WTC11 (cell line): ENCODE measurements at regions not wholly inside any gene's neighbourhood (a gene's known extent, or its start where the extent isn't known, plus 50 kb on each side); places are given as distances from the start of the nearest gene placed in this dataset.

ENCODE experiments used
- ATAC-seq: fragments of 200-7000 bp; cut with Tn5 transposase; 2 replicates; pipeline ENCODE4 v1.10.0; 2021; ENCODE audit warnings: mild to moderate bottlenecking, moderate library complexity
- CTCF ChIA-PET: fragments of 300-600 bp; sonication (Branson Sonifier 250); formaldehyde crosslinking; loops from one replicate; lab custom pipeline; 2021; ENCODE audit warnings: antibody characterized with exemption; lab: Charles Lee
- POLR2A ChIA-PET: fragments of 350-600 bp; sonication (Branson Sonifier 250); formaldehyde crosslinking; loops from one replicate; lab custom pipeline; 2021; ENCODE audit warnings: antibody characterized with exemption; lab: Charles Lee
- DNase-seq: peaks from one replicate; pipeline ENCODE4 v3.0.0; 2021; ENCODE audit warnings: low spot score
- H3K27ac Mint-ChIP-seq: 2 replicates; pipeline ENCODE4 v1.8.0; 2021; ENCODE audit warnings: mixed read lengths
- H3K27me3 Mint-ChIP-seq: 2 replicates; pipeline ENCODE4 v1.8.0; 2021; ENCODE audit warnings: low read depth, mild to moderate bottlenecking, moderate library complexity, mixed read lengths
- H3K36me3 Mint-ChIP-seq: 2 replicates; pipeline ENCODE4 v1.8.0; 2021; ENCODE audit warnings: mixed read lengths
- H3K4me1 Mint-ChIP-seq: 2 replicates; pipeline ENCODE4 v1.8.0; 2022; ENCODE audit warnings: mixed read lengths
- H3K4me3 Mint-ChIP-seq: 2 replicates; pipeline ENCODE4 v1.8.0; 2021; ENCODE audit warnings: mild to moderate bottlenecking, moderate library complexity, mixed read lengths
- H3K9me3 Mint-ChIP-seq: 2 replicates; pipeline ENCODE4 v1.8.0; 2021; ENCODE audit warnings: mixed read lengths
- AR ChIP-seq: fragments of 250-450 bp; sonication (Bioruptor Pico); IDR thresholded peaks from 2 replicates; pipeline ENCODE4 v1.9.0; 2021; ENCODE audit warnings: mild to moderate bottlenecking
- ATF1 ChIP-seq: sonication (generic); formaldehyde crosslinking; IDR thresholded peaks from 2 replicates; pipeline ENCODE4 v1.8.1; 2023; ENCODE audit warnings: mild to moderate bottlenecking, moderate library complexity, missing genetic modification reagents
- EMX1 ChIP-seq: fragments of 250-450 bp; sonication (Bioruptor Pico); IDR thresholded peaks from 2 replicates; pipeline ENCODE4 v1.8.0; 2021; ENCODE audit warnings: mild to moderate bottlenecking
- FOXP1 ChIP-seq: sonication (generic); formaldehyde crosslinking; IDR thresholded peaks from 2 replicates; pipeline ENCODE4 v1.8.0; 2022; ENCODE audit warnings: missing genetic modification reagents, mild to moderate bottlenecking, moderate library complexity, borderline replicate concordance
- GRHL2 ChIP-seq: fragments of 250-450 bp; sonication (Bioruptor Pico); IDR thresholded peaks from 2 replicates; pipeline ENCODE4 v1.8.0; 2022; ENCODE audit warnings: mild to moderate bottlenecking, moderate library complexity; ENCODE audit not compliant: insufficient replicate concordance, severe bottlenecking
- HMGA2 ChIP-seq: fragments of 250-450 bp; sonication (Bioruptor Pico); IDR thresholded peaks from 2 replicates; pipeline ENCODE4 v1.4.0; 2021; ENCODE audit warnings: mild to moderate bottlenecking, moderate library complexity
- MYBL2 ChIP-seq: sonication (generic); formaldehyde crosslinking; IDR thresholded peaks from 2 replicates; pipeline ENCODE4 v1.8.1; 2023; ENCODE audit warnings: mild to moderate bottlenecking, moderate library complexity, missing genetic modification reagents
- NR1H2 ChIP-seq: sonication (generic); formaldehyde crosslinking; IDR thresholded peaks from 2 replicates; pipeline ENCODE4 v1.9.0; 2021; ENCODE audit warnings: mild to moderate bottlenecking, moderate library complexity, missing genetic modification reagents
- RORB ChIP-seq: fragments of 250-450 bp; sonication (Bioruptor Pico); IDR thresholded peaks from 2 replicates; pipeline ENCODE4 v1.9.0; 2021; ENCODE audit warnings: mild to moderate bottlenecking
- TEAD4 ChIP-seq: sonication (generic); formaldehyde crosslinking; IDR thresholded peaks from 2 replicates; pipeline ENCODE4 v1.8.0; 2022; ENCODE audit warnings: mild to moderate bottlenecking, missing genetic modification reagents
- ZBTB43 ChIP-seq: sonication (generic); formaldehyde crosslinking; IDR thresholded peaks from 2 replicates; pipeline ENCODE4 v1.8.1; 2023; ENCODE audit warnings: mild to moderate bottlenecking, missing genetic modification reagents
- ZMAT4 ChIP-seq: fragments of 250-450 bp; sonication (Bioruptor Pico); IDR thresholded peaks from 2 replicates; pipeline ENCODE4 v1.9.0; 2021; ENCODE audit warnings: mild to moderate bottlenecking
- ZNF138 ChIP-seq: sonication (generic); formaldehyde crosslinking; conservative IDR thresholded peaks from 2 replicates; pipeline ENCODE4 v1.8.1; 2022; ENCODE audit warnings: mild to moderate bottlenecking, moderate library complexity, missing genetic modification reagents
- ZNF219 ChIP-seq: sonication (generic); formaldehyde crosslinking; IDR thresholded peaks from 2 replicates; pipeline ENCODE4 v1.8.0; 2023; ENCODE audit warnings: missing genetic modification reagents, mild to moderate bottlenecking, borderline replicate concordance
- ZNF232 ChIP-seq: sonication (generic); formaldehyde crosslinking; IDR thresholded peaks from 2 replicates; pipeline ENCODE4 v1.8.0; 2022; ENCODE audit warnings: mild to moderate bottlenecking, missing genetic modification reagents
- ZNF281 ChIP-seq: sonication (generic); formaldehyde crosslinking; IDR thresholded peaks from 2 replicates; pipeline ENCODE4 v1.8.0; 2023; ENCODE audit warnings: mild to moderate bottlenecking, missing genetic modification reagents
- ZNF317 ChIP-seq: sonication (generic); formaldehyde crosslinking; IDR thresholded peaks from 2 replicates; pipeline ENCODE4 v1.8.1; 2023; ENCODE audit warnings: low read depth, mild to moderate bottlenecking, moderate library complexity, missing genetic modification reagents, borderline replicate concordance
- ZNF671 ChIP-seq: fragments of 250-450 bp; sonication (Bioruptor Pico); IDR thresholded peaks from 2 replicates; pipeline ENCODE4 v1.8.0; 2021; ENCODE audit warnings: mild to moderate bottlenecking
- ZSCAN18 ChIP-seq: fragments of 250-450 bp; sonication (Bioruptor Pico); IDR thresholded peaks from 2 replicates; pipeline ENCODE4 v2.1.2; 2022; ENCODE audit warnings: mild to moderate bottlenecking, moderate library complexity
- TF ChIP-seq, protein P1 (sequence below): sonication (generic); formaldehyde crosslinking; IDR thresholded peaks from 2 replicates; pipeline ENCODE4 v1.8.0; 2022; ENCODE audit warnings: mild to moderate bottlenecking, missing genetic modification reagents
- TF ChIP-seq, protein P2 (sequence below): sonication (generic); formaldehyde crosslinking; conservative IDR thresholded peaks from 2 replicates; pipeline ENCODE4 v1.8.1; 2022; ENCODE audit warnings: mild to moderate bottlenecking, missing genetic modification reagents
- TF ChIP-seq, protein P3 (sequence below): sonication (generic); formaldehyde crosslinking; IDR thresholded peaks from 2 replicates; pipeline ENCODE4 v1.8.0; 2022; ENCODE audit warnings: mild to moderate bottlenecking, missing genetic modification reagents
- TF ChIP-seq, protein P4 (sequence below): sonication (generic); formaldehyde crosslinking; IDR thresholded peaks from 2 replicates; pipeline ENCODE4 v1.8.1; 2022; ENCODE audit warnings: low read depth, missing genetic modification reagents, borderline replicate concordance

DNA sequence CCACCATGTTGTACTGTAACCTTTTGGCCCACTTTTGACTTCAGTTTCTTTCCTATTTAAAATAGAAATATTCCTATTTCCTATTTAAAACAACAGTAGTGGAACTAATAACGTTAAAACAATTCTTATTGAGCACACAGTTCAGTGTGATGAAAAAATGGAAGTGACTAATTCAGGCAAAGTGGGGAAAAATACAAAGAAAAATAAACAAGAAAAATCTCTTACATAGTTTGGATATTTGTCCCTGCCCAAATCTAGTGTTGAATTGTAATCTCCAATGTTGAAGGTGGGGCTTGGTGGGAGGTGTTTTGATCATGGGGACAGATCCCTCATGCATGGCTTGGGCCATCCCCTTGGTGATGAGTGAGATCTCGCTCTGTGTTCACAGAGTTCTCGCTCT is 198.1 kb upstream of the CPHXL start (continued):
- TF ChIP-seq AR (CRISPR knock-in tag) (no peak), FOXP1 (CRISPR knock-in tag) (no peak), NR1H2 (CRISPR knock-in tag) (no peak), ZMAT4 (CRISPR knock-in tag) (no peak), TEAD4 (no peak)
- TF ChIP-seq, protein P1, sequence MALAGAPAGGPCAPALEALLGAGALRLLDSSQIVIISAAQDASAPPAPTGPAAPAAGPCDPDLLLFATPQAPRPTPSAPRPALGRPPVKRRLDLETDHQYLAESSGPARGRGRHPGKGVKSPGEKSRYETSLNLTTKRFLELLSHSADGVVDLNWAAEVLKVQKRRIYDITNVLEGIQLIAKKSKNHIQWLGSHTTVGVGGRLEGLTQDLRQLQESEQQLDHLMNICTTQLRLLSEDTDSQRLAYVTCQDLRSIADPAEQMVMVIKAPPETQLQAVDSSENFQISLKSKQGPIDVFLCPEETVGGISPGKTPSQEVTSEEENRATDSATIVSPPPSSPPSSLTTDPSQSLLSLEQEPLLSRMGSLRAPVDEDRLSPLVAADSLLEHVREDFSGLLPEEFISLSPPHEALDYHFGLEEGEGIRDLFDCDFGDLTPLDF, result no peak

- H3K4me1 Mint-ChIP-seq, result no peaks in the 10 kb centered on the region
- ATAC-seq, result peak; percentile 67
- TF ChIP-seq EMX1 (CRISPR knock-in tag) (no peak), HMGA2 (CRISPR knock-in tag) (no peak), ZNF232 (CRISPR knock-in tag) (no peak)
- TF ChIP-seq, all 79 proteins: peak for 0
- POLR2A ChIA-PET, result no interaction called here
- CTCF ChIA-PET, result no interaction called here
- no peak overlapping the region for H3K4me3 Mint-ChIP-seq
- H3K9me3 Mint-ChIP-seq, result peaks cover 60% of the 10 kb centered on the region
- DNase-seq, result no peak
- H3K36me3 Mint-ChIP-seq, result peaks cover 24% of the 10 kb centered on the region
- peaks cover 99% of the 10 kb centered on the region for H3K27me3 Mint-ChIP-seq
- no peak overlapping the region for H3K27ac Mint-ChIP-seq
Measured at GRCh38 chr16:75927810-75928209, 201.5 kb upstream of the CPHXL start.

DNA sequence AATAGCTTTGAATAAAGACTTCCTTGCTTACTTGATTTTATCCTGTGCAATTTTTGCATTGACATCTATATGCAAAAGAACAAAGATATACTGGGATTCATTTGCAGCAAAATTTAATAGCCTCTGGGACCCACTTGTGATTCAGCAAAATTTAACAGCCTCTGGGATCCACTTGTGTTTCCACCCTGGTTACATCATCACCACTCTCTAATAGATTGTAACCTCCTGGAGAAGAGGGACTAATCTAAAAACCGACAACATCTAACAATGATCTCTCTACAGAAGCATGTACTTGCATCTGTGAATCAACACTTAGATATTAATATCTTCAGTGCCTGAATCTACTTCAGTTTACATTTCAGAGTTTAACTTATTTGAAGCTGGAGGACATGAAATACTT is 202.0 kb upstream of the CPHXL start:
- no peaks in the 10 kb centered on the region for H3K4me1 Mint-ChIP-seq
- POLR2A ChIA-PET, result no interaction called here
- peaks cover 26% of the 10 kb centered on the region for H3K36me3 Mint-ChIP-seq
- no peak for DNase-seq
- ATAC-seq, result no peak
- no peak overlapping the region for H3K4me3 Mint-ChIP-seq
- peaks cover 63% of the 10 kb centered on the region for H3K9me3 Mint-ChIP-seq
- H3K27me3 Mint-ChIP-seq, result peaks cover 99% of the 10 kb centered on the region
- no peak overlapping the region for H3K27ac Mint-ChIP-seq
- CTCF ChIA-PET, result no interaction called here
- TF ChIP-seq ZNF281 (CRISPR knock-in tag), result no peak
- no peak for TF ChIP-seq GRHL2 (CRISPR knock-in tag)
- TF ChIP-seq ZNF671 (CRISPR knock-in tag), result no peak
- no peak for TF ChIP-seq MYBL2 (CRISPR knock-in tag)
- TF ChIP-seq ZBTB43, result no peak
- no peak for TF ChIP-seq ZNF138 (CRISPR knock-in tag)
- TF ChIP-seq ZNF317 (CRISPR knock-in tag), result no peak
- no peak for TF ChIP-seq RORB (CRISPR knock-in tag)
- TF ChIP-seq, protein P2, sequence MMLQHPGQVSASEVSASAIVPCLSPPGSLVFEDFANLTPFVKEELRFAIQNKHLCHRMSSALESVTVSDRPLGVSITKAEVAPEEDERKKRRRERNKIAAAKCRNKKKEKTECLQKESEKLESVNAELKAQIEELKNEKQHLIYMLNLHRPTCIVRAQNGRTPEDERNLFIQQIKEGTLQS (CRISPR knock-in tag), result no peak
- no peak for TF ChIP-seq ZNF219 (CRISPR knock-in tag)
- TF ChIP-seq ZSCAN18 (CRISPR knock-in tag), result no peak
- TF ChIP-seq ATF1, result no peak
- TF ChIP-seq, protein P3, sequence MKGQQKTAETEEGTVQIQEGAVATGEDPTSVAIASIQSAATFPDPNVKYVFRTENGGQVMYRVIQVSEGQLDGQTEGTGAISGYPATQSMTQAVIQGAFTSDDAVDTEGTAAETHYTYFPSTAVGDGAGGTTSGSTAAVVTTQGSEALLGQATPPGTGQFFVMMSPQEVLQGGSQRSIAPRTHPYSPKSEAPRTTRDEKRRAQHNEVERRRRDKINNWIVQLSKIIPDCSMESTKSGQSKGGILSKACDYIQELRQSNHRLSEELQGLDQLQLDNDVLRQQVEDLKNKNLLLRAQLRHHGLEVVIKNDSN, result no peak
- TF ChIP-seq, protein P4, sequence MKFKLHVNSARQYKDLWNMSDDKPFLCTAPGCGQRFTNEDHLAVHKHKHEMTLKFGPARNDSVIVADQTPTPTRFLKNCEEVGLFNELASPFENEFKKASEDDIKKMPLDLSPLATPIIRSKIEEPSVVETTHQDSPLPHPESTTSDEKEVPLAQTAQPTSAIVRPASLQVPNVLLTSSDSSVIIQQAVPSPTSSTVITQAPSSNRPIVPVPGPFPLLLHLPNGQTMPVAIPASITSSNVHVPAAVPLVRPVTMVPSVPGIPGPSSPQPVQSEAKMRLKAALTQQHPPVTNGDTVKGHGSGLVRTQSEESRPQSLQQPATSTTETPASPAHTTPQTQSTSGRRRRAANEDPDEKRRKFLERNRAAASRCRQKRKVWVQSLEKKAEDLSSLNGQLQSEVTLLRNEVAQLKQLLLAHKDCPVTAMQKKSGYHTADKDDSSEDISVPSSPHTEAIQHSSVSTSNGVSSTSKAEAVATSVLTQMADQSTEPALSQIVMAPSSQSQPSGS (CRISPR knock-in tag), result no peak
